Loucy (cell line): ENCODE measurements at regions not wholly inside any gene's neighbourhood (a gene's known extent, or its start where the extent isn't known, plus 50 kb on each side); places are given as distances from the start of the nearest gene placed in this dataset.

Experiments
- CTCF ChIP-seq: fragments of 200-600 bp; sonication (generic); conservative IDR thresholded peaks from 2 replicates; pipeline ENCODE4 v1.5.1; 2014; ENCODE audit warnings: mild to moderate bottlenecking, antibody characterized with exemption, low read length
- EZH2phosphoT487 ChIP-seq: fragments of 200-600 bp; IDR thresholded peaks from 2 replicates; pipeline ENCODE4 v1.6.1; 2018; ENCODE audit warnings: antibody characterized with exemption, mild to moderate bottlenecking, moderate library complexity, borderline replicate concordance

GRCh38 chr5:167063788-167064187 lies 1227.7 kb upstream of the WWC1 start:
- TF ChIP-seq CTCF (no peak), EZH2phosphoT487 (no peak)
